ENCODE measurements at regions not wholly inside any gene's neighbourhood (a gene's known extent, or its start where the extent isn't known, plus 50 kb on each side); places are given as distances from the start of the nearest gene placed in this dataset.

DNA sequence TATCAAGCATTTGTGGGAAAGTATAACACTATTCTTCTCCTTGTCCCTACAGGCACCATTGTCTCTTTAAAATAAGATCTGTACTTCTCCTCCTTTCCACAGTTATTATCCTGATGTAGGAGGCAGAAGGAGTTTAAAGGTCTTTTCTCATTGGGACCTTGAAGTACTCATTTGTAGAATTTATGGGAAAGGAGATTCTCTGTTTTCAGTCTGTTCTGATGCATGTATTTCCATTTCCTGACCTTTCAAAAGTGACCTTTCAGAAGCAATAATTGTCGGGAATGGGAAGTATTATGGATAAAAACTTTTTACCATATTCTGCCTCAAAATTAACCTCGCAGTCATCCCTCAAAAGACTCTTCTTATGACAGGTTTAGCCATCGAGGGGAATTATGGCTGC lies 224.8 kb downstream of the CTH start:
- TF ChIP-seq, protein P1, sequence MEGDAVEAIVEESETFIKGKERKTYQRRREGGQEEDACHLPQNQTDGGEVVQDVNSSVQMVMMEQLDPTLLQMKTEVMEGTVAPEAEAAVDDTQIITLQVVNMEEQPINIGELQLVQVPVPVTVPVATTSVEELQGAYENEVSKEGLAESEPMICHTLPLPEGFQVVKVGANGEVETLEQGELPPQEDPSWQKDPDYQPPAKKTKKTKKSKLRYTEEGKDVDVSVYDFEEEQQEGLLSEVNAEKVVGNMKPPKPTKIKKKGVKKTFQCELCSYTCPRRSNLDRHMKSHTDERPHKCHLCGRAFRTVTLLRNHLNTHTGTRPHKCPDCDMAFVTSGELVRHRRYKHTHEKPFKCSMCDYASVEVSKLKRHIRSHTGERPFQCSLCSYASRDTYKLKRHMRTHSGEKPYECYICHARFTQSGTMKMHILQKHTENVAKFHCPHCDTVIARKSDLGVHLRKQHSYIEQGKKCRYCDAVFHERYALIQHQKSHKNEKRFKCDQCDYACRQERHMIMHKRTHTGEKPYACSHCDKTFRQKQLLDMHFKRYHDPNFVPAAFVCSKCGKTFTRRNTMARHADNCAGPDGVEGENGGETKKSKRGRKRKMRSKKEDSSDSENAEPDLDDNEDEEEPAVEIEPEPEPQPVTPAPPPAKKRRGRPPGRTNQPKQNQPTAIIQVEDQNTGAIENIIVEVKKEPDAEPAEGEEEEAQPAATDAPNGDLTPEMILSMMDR (IDR thresholded peaks at IDR 0.05), result no peak
- no peak for TF ChIP-seq EZH2 (IDR thresholded peaks at IDR 0.05; ENCODE audit: borderline replicate concordance, insufficient read depth, low read depth, low read length, poor library complexity, severe bottlenecking)
